ENCODE measurements at regions not wholly inside any gene's neighbourhood (a gene's known extent, or its start where the extent isn't known, plus 50 kb on each side); places are given as distances from the start of the nearest gene placed in this dataset.

GRCh38 chr16:54432897-54433229 lies 146.3 kb upstream of the IRX3 start:
- Histone ChIP-seq H3K4me1 (no peaks in the 10 kb centered on the region), H3K27me3 (ENCODE audit: insufficient read depth in 3 of 3, low read length in 2 of 3) (peaks cover 0 to 4% (median 3%) of the 10 kb centered on the region in 3 donors)
- WGBS, 3 donors: 69 to 82% (median 76%) methylated on average over 6 of the region's 6 CpGs

GRCh38 chr16:54431997-54432896 lies 145.7 kb upstream of the IRX3 start:
- Histone ChIP-seq H3K27ac (no peak overlapping the region), H3K27me3 (ENCODE audit: insufficient read depth in 3 of 3, low read length in 2 of 3) (peaks cover 0 to 4% (median 3%) of the 10 kb centered on the region in 3 donors), H3K4me1 (no peaks in the 10 kb centered on the region), H3K9me3 (no peaks in the 10 kb centered on the region), H3K36me3 (ENCODE audit: insufficient read depth in 1 of 2, low read depth in 1 of 2) (no peaks in the 10 kb centered on the region), H3K4me3 (no peak overlapping the region)
- ATAC-seq (no peak), DNase-seq (no peak)
- 31 to 35% (median 32%) methylated on average over 23 of the region's 23 CpGs for WGBS, 3 donors
- intact Hi-C loops (cut with DNase I): no loop called here
- TF ChIP-seq CTCF (IDR thresholded peaks at IDR 0.05): no peak

More at GRCh38 chr16:54432897-54433229, 146.3 kb upstream of the IRX3 start:
- Histone ChIP-seq H3K9me3 (no peaks in the 10 kb centered on the region), H3K36me3 (ENCODE audit: insufficient read depth in 1 of 2, low read depth in 1 of 2) (no peaks in the 10 kb centered on the region), H3K4me3 (no peak overlapping the region), H3K27ac (no peak overlapping the region)
- TF ChIP-seq CTCF (IDR thresholded peaks at IDR 0.05): no peak
- intact Hi-C loops (cut with DNase I): no loop called here
- no peak for ATAC-seq
- no peak for DNase-seq

- intact Hi-C loops (cut with DNase I): no loop called here
- no peak for TF ChIP-seq CTCF (IDR thresholded peaks at IDR 0.05)
- 68 to 72% (median 72%) methylated on average over 13 of the region's 13 CpGs for WGBS, 3 donors
- Histone ChIP-seq H3K27ac (no peak overlapping the region), H3K4me3 (no peak overlapping the region), H3K27me3 (ENCODE audit: insufficient read depth in 3 of 3, low read length in 2 of 3) (peaks cover 0 to 4% (median 3%) of the 10 kb centered on the region in 3 donors), H3K36me3 (ENCODE audit: insufficient read depth in 1 of 2, low read depth in 1 of 2) (no peaks in the 10 kb centered on the region), H3K4me1 (no peaks in the 10 kb centered on the region), H3K9me3 (no peaks in the 10 kb centered on the region)
- ATAC-seq (no peak), DNase-seq (no peak)
Measured at GRCh38 chr16:54431041-54431996, 144.7 kb upstream of the IRX3 start.

- H3K27me3 ChIP-seq (ENCODE audit: insufficient read depth in 3 of 3, low read length in 2 of 3): peaks cover 0 to 4% (median 3%) of the 10 kb centered on the region in 3 donors
- no peak for ATAC-seq
- TF ChIP-seq CTCF (IDR thresholded peaks at IDR 0.05): no peak
- H3K9me3 ChIP-seq: no peaks in the 10 kb centered on the region
- no peaks in the 10 kb centered on the region for H3K36me3 ChIP-seq (ENCODE audit: insufficient read depth in 1 of 2, low read depth in 1 of 2)
- intact Hi-C loops (cut with DNase I): no loop called here
- no peaks in the 10 kb centered on the region for H3K4me1 ChIP-seq
- no peak overlapping the region for H3K4me3 ChIP-seq
- DNase-seq: no peak
- 50 to 55% (median 55%) methylated on average over 15 of the region's 15 CpGs for WGBS, 3 donors
- no peak overlapping the region for H3K27ac ChIP-seq
Measured at GRCh38 chr16:54430491-54431030, 144.0 kb upstream of the IRX3 start.

All from psoas muscle (tissue), 7 donors.